ENCODE measurements at regions not wholly inside any gene's neighbourhood (a gene's known extent, or its start where the extent isn't known, plus 50 kb on each side); places are given as distances from the start of the nearest gene placed in this dataset.
"Not testable (repeated sequence)": the region's sequence is repeated elsewhere in the genome, so short reads cannot be mapped to it uniquely, and the experiment has no call there.

DNA sequence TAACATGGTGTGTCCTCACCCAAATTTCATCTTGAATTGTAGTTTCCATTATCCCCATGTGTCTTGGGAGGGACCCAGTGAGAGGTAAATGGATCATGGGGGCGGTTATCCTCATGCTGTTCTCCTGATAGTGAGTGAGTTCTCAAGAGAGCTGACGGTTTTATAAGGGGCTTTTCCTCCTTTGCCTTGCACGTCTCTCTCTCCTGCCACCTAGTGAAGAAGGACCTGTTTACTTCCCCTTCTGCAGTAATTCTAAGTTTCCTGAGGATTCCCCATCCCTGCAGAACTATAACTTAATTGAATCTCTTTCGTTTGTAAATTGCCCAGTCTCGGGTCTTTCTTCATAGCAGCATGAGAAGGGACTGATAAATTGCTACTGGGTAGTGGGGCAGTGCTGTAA is 789.3 kb downstream of the FRK start:
- DNase-seq (ENCODE audit: low read depth), result no peak

DNA sequence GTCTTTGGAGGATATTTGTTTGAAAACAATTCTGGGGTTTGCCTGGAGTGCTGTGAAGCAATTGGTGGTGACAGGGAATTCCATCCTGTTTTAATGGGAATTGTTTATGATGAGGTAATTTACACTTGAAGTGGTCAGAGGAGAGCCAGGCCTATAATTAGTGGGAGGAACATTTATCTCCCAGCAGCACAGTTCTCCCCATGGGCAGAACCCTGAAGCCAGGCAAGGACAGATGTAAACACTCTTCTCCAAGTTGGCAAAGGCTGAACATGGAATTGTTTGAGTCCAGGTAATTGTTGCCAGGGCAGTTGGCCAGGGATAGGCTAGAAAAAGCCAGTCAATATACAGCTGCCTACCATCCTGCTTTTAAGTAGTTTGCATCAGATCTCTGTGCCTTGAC is 789.7 kb downstream of the FRK start:
- no peak for DNase-seq (ENCODE audit: low read depth)

DNA sequence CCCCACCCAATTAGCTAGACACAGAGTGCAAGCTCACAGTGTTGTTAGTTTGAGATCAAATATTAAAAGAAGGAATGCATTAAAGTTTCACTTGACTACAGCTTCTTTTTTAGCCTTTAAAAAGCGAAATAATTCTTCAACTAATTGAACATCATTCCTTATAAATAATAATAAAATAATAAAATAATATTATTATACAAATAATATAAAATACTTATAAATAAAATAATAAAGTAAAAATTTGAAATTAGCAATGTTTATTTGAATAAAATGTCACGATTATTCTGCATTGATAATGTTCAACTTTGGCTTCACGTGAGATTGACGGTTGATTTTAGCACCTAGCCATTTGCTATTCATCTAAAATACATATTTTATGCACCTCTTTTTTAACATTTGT is 819.3 kb downstream of the FRK start:
- DNase-seq (ENCODE audit: low read depth), result no peak

DNA sequence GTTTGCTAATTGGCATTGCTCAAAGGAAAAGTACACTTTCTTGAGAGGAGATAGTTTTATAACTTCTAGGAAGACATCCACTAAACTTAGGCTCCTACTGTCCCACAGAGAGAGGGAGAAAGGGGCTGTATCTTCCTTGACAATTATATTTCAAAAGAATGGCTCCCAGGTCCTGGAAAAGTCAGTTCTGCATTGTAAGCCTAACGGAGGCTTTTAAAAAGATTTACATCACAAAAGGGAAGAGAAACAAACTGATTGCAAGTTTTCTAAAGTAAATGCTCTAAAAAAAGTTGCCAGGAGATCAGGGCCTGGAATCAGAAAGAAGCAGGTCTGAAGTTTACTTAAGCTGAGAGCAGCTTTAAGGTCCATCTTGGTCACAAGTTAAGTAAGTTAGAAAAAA is 839.5 kb downstream of the FRK start:
- DNase-seq (ENCODE audit: low read depth), result no peak

DNA sequence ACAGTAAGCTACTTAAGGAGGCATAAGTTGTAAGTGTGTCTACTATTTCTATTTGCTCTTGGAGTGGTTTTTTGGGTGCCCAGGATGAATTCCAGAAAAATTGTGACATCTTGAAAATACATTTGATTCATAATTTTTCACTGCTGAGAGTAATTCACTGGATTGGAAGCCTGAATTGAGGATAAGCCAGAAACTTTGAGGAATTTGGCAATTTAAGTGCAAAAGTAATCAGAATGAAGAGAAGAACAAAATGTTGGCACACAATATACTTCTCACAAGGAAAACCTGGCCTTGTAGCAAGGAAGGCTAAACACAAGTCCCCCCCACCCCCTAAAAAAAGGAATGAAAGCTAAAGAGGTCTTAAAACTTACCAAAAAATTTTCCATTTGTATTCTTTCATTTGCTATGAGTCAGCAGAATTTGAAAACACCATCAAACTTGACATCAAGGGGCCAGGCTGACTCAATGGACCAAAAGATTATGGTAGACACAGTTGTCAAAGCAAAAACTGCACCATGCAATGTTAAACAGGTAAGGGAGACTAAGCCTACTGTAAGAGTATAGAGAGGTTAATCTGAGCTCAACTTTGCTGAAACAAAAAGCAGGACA is 840.0 kb downstream of the FRK start:
- DNase-seq (ENCODE audit: low read depth), result no peak

DNA sequence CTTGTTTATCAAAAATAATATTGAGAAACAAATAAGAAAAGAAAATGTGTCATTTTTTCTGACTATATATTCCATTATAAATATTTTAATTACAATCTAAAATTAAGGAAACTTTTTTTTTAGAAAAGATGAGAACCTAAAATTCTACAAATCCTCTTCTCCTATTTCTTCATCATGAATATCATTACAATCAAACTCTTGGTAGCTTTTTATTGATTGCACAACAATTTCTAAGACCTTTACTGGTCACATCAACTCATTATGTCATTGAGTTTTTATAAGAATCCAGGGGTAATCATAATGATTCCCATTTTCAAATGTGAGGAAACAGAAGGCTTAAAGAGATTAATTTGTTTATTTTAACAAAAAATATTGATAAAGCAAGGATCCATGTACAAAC is 841.0 kb downstream of the FRK start:
- DNase-seq (ENCODE audit: low read depth), result no peak

DNA sequence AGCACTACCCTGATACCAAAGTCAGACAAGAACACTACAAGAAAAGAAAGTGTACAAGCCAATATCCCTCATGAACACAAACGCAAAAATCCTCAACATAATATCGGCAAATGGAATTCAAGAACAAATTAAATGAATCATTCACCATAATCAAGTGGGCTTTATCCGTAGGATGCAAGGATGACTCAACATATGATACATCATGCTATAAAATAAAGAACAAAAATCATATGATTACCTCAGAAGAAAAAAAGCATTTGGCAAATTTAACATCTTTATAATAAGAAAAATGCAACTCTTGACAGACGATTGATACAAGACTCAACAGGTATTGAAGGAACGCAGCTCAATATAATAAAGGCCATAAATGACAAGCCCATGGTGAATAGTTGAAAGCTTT is 843.9 kb downstream of the FRK start:
- no peak for DNase-seq (ENCODE audit: low read depth)

DNA sequence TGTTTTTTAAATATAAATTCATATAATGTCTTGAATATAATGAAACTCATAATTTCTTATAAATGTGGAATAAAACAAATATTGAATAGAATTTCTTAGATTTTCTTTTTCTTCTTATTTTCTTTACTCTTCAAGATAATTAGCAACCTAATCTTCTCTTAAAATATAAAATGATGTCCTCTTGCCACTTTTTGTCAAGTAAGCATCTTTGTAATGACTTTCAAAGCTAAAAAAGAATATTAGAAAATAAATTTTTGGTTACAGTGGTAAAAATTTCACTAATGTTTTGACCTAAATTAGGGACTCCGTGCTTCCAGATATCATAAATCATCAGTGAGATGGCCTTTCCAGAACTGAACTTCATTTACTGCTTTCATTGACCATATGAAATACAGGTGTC is 846.4 kb downstream of the FRK start:
- DNase-seq (ENCODE audit: low read depth), result no peak

DNA sequence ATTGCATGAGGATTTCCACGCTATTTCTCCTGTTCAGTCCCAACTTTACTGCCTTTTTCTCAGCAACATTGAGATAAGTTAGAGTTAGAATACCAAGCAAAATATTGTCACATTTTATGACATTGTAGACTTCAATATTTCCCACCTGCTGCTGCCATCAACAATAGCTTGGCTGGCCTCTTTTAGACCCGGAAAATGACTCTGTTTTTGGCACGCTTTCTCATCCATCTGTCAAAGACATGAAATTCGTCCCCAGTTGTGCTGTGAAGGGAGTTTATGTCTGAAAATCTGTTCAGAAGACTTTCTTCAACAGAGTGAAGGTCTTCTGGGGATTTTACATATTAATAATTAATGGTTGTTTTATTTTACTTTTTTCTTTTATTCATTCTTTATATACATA is 857.3 kb downstream of the FRK start:
- no peak for DNase-seq (ENCODE audit: low read depth)

DNA sequence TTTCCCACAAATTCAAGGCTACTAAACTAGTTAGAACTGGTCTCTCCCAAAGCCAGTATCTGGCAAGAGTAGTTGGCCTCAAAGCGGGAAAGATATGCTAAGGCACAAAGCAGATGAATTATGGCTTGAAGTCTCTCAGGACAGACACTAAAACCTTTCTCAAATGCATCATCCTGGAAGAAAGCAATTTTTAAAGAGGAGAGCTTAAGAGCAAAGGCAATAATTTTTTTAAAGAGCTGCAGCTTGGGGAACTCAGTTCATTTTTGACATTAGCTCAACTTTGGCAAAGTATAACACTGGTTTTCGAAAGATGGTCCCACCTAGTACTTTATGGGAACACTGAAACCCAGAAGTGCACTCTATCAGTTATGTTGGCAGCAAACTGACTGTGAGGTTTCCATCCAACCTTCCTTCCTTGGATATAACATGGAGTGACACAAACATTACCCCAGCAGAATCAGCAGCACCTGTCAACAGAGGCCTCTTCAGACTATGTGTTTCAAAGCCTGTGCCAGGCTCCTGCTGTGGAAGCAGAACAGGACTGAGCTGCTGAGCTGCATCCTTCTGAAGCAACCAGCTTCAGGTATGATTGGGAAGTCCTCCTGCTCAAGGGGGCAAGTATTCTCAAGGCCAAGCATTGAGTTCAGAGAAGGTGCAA is 852.3 kb upstream of the HS3ST5 start:
- no peak for DNase-seq (ENCODE audit: low read depth)

DNA sequence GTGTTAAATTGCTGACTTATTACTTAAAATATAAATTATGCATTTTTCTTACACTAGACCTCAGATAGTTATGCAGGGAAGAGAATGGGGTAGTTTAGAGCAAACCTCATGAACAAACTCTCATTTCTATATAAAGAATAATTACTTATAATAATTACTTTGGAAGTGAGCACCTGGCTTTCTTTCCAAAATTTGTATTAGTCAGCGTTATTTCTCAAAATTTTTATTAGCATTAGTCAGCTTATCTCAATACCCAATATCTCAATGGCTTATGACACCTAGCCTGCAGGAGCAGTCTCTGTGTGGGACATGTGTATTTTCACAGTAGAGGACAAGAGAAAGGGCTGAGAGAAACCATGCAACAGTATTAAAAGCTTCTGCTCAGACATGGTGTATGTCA is 849.2 kb upstream of the HS3ST5 start:
- DNase-seq (ENCODE audit: low read depth), result no peak

DNA sequence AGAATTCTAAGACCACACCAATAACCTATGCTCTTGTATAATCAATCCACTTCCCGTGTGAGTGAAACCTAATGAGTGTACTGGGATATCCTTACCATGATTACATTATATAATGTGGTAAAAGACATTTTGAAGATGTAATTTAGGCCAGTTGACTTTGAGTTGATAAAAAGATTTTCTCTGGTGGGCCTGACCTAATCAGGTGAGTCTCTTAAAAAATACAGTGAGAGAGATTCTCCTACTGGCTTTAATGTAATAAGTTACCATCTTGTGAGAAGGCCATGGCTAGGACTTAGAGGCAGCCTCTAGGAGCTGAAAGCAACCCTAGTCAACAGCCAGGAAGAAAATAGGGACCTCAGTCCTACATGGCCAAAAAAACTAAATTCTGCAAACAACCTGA is 847.7 kb upstream of the HS3ST5 start:
- no peak for DNase-seq (ENCODE audit: low read depth)

DNA sequence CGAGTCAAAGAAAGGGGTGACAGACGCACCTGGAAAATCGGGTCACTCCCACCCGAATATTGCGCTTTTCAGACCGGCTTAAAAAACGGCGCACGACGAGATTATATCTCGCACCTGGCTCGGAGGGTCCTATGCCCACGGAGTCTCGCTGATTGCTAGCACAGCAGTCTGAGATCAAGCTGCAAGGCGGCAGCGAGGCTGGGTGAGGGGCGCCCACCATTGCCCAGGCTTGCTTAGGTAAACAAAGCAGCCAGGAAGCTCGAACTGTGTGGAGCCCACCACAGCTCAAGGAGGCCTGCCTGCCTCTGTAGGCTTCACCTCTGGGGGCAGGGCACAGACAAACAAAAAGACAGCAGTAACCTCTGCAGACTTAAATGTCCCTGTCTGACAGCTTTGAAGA is 832.6 kb upstream of the HS3ST5 start:
- DNase-seq (ENCODE audit: low read depth), result not testable (repeated sequence)

DNA sequence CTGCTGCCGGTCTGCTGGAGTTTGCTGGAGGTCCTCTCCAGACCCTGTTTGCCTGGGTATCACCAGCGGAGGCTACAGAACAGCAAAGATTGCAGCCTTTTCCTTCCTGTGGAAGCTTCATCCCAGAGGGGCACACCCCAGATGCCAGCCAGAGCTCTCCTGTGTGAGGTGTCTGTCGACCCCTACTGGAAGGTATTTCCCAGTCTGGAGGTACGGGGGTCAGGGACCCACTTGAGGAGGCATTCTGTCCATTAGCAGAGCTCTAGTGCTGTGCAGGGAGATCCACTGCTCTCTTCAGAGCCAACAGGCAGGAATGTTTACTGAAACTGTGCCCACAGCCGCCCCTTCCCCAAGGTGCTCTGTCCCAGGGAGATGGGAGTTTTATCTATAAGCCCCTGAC is 823.1 kb upstream of the HS3ST5 start:
- DNase-seq (ENCODE audit: low read depth), result not testable (repeated sequence)

DNA sequence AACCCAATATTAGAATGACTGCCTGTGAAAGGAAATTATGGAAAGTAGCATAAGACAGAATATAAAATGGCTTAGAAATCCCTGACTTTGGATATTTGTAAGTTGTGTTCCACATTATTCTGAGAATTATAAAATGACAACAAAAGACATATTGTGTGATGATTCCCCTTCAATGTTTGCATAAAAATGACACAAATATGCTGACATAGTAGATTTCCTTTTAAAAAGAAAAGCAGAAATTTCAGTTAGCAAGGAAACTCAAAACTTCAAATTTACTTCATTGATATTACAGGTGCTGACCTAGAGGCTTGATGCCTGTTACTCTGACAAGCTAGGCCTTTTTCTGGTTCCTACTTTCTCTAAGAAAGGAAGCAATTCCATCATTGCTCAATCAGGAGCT is 816.9 kb upstream of the HS3ST5 start:
- DNase-seq (ENCODE audit: low read depth), result no peak

DNA sequence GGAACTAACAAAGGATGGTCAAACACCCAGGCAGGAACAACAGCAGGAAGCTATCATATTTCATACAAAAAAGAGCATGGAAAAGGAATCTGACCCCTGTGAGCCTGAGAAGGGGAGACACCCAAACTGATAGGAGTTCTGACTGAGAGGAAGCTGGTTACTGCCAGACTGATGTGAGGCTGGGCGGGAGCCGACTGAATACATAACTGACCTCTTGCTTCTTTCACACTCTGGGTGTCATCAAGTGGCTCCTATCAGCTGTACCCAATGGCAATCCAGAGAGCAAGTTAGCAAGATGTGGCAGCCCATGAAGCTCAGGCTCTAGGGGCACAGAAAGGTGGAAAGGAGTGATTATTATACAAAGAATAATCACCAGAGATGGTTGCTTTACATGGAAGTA is 795.1 kb upstream of the HS3ST5 start:
- no peak for DNase-seq (ENCODE audit: low read depth)

DNA sequence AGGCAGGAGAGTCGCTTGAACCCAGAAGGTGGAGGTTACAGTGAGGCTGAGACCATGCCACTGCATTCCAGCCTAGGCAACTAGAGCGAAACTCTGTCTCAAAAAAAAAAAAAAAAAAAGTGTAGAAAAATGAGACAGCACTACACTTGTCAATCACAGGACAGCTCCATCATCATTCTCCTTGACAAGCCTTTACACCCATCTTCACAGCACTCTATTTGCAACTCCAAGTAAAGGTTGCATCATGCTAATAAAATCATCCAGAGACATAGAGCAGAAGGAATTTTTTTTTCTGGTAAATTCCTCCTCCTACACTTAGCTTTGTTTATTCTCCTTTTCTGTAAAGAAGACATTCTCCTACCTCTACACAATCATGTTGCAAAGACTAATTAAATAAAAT is 791.0 kb upstream of the HS3ST5 start:
- DNase-seq (ENCODE audit: low read depth), result no peak

DNA sequence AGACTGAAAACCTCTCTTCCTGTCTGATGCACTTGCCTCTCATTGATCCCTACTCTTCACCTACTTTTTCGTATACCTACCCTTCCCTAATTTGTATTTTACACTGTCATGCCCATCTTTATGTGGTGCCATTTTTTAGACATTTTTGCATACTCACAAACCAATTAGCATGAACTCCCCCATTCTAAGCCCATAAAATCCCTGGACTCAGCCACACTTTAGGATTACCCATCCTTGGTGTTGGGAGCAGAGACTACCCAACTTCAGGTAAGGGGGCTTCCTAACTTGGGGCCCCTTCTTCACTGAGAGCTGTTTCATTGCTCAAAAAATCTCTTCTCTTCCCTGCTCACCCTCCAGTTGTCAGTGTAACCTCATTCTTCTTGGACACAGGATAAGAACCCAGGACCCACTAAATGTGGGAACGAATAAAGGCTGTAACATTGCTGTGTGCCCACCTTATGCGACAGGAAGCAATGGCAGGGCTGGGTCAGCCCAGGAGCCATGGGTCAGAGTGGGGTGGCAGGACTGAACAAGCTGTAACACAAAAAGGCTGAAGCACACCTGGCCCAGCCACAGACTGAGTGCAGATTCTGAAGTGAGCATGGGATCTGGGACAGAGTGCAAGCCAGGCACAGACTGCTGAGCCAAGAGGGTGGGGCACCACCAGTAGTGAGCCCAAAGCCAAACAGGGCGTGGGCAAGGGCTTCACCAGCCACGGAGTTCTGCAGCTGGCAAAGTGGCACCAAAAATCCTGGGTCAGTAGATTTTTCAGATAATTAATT is 789.1 kb upstream of the HS3ST5 start:
- DNase-seq (ENCODE audit: low read depth), result no peak

DNA sequence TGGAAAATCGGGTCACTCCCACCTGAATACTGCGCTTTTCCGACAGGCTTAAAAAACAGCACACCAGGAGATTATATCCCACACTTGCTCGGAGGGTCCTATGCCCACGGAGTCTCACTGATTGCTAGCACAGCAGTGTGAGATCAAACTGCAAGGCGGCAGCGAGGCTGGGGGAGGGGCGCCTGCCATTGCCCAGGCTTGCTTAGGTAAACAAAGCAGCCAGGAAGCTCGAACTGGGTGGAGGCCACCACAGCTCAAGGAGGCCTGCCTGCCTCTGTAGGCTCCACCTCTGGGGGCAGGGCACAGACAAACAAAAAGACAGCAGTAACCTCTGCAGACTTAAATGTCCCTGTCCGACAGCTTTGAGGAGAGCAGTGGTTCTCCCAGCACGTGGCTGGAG is 778.7 kb upstream of the HS3ST5 start:
- not testable (repeated sequence) for DNase-seq (ENCODE audit: low read depth)

DNA sequence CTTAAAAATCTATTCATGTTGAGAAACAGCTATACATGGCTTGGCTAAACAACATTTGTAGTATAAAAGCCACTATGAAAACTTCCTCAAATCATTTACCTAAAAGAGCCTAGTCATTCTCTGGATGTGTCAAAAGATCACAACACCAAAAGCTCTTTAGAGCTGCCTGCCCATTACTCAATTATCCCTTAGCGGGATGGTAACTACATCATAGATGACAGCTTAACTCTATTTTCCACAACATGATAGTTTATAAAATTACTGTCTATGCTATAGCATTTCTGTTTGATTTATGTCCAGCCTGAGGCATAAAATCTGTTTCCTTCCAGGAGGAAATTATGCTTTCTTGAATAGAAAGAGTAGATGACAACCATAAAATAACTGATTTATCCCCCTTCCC is 777.6 kb upstream of the HS3ST5 start:
- DNase-seq (ENCODE audit: low read depth), result no peak

DNA sequence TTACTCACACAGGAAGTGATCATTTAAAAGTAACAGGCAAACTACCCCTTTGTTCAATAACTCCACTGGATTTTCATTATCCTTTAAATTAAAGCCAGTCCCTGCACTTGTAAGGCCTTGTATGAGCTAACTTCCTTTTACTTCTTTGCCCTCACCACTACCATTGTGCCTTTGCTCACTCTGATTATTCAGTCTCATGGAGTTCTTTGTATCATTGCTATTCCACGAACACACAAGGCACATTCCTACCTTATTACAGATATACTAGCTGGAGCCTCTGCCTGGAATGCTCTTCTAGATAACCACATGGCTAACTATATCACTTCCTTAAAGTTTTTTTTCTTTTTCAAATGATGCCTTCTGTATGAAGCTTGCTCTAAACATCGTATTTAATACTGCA is 748.6 kb upstream of the HS3ST5 start:
- peak; percentile 0 for DNase-seq (ENCODE audit: low read depth)

DNA sequence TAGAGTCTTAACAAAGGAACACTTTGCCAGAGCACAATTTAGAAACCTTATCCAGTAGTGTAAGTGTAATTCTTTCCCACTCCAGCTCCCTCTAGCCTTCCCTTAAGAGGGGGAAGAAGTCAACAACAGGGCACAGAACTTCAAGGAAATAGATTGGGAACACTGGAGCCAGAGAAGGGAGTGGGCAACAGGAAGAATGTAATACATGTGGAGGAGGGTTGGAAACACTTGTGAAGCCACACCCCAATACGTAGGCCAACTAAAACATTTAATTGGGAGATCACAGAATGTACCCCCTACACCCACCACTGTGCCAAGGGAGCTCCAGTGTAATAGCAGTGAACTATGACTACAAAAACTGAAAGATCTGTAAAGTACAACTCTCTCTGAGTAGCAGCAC is 735.7 kb upstream of the HS3ST5 start:
- no peak for DNase-seq (ENCODE audit: low read depth)

DNA sequence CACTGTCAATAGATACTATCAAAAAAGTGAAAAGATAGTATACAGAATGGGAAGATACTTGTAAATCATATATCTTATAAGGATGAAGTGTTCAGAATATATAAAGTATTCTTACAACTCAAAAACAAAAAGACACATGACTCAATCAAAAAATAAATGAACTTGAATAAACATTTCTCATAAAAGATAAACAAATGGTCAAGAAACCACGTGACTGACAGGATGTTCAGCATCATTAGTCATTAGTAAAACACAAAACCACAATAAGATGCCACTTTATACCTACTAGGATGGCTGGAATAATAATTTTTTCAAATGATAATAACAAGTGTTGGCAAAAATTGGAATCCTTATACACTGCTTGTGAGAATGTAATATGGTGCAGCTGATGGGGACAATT is 729.1 kb upstream of the HS3ST5 start:
- peak; percentile 12 for DNase-seq (ENCODE audit: low read depth)
